ENCODE measurements at regions not wholly inside any gene's neighbourhood (a gene's known extent, or its start where the extent isn't known, plus 50 kb on each side); places are given as distances from the start of the nearest gene placed in this dataset.
"Not testable (repeated sequence)": the region's sequence is repeated elsewhere in the genome, so short reads cannot be mapped to it uniquely, and the experiment has no call there.

- no peak for DNase-seq
Measured at GRCh38 chr7:52260046-52260665, 775.3 kb upstream of the POM121L12 start.

GRCh38 chr7:52257890-52258289 lies 777.5 kb upstream of the POM121L12 start:
- no peak for DNase-seq

- no peak for DNase-seq
Measured at GRCh38 chr7:52254396-52255010, 780.9 kb upstream of the POM121L12 start.

GRCh38 chr7:52253953-52254352 lies 781.5 kb upstream of the POM121L12 start:
- no peak for DNase-seq

GRCh38 chr7:52249741-52250140 lies 785.7 kb upstream of the POM121L12 start:
- no peak for DNase-seq

- DNase-seq, result no peak
Measured at GRCh38 chr7:52247518-52247917, 787.9 kb upstream of the POM121L12 start.

GRCh38 chr7:52243685-52244084 lies 791.7 kb upstream of the POM121L12 start:
- DNase-seq, result no peak

GRCh38 chr7:52233248-52233647 lies 802.2 kb upstream of the POM121L12 start:
- no peak for DNase-seq

- DNase-seq, result no peak
Measured at GRCh38 chr7:52211930-52212329, 823.5 kb upstream of the POM121L12 start.

- DNase-seq, result peak; percentile 30
Measured at GRCh38 chr7:52209614-52210013, 825.8 kb upstream of the POM121L12 start.

- no peak for DNase-seq
Measured at GRCh38 chr7:52197221-52197620, 838.2 kb upstream of the POM121L12 start.

GRCh38 chr7:52195664-52196063 lies 839.8 kb upstream of the POM121L12 start:
- no peak for DNase-seq

GRCh38 chr7:52189153-52189778 lies 846.2 kb upstream of the POM121L12 start:
- no peak for DNase-seq

- DNase-seq, result no peak
Measured at GRCh38 chr7:52184006-52184703, 851.3 kb upstream of the POM121L12 start.

GRCh38 chr7:52179934-52180333 lies 855.5 kb upstream of the POM121L12 start:
- DNase-seq, result no peak

- no peak for DNase-seq
Measured at GRCh38 chr7:52168085-52168484, 851.5 kb upstream of the COBL start.

- DNase-seq, result no peak
Measured at GRCh38 chr7:52163311-52163710, 846.7 kb upstream of the COBL start.

- DNase-seq, result no peak
Measured at GRCh38 chr7:52161483-52161882, 844.9 kb upstream of the COBL start.

GRCh38 chr7:52159421-52159820 lies 842.8 kb upstream of the COBL start:
- not testable (repeated sequence) for DNase-seq

GRCh38 chr7:52154382-52154781 lies 837.8 kb upstream of the COBL start:
- DNase-seq, result no peak

- DNase-seq, result no peak
Measured at GRCh38 chr7:52151559-52151958, 835.0 kb upstream of the COBL start.

- DNase-seq, result no peak
Measured at GRCh38 chr7:52150952-52151351, 834.3 kb upstream of the COBL start.
